K562 (cell line): ENCODE measurements at regions not wholly inside any gene's neighbourhood (a gene's known extent, or its start where the extent isn't known, plus 50 kb on each side); places are given as distances from the start of the nearest gene placed in this dataset.

Source experiments
- ATAC-seq: fragments of 200-7000 bp; cut with Tn5 transposase; 3 replicates; pipeline ENCODE4 v1.9.1; 2020; ENCODE audit warnings: moderate library complexity
- BruUV-seq: library from RNA; stranded (reverse); fragments of 400-500 nt; replicated peaks from 2 replicates; lab custom pipeline; 2021; lab: Mats Ljungman, UMichigan
- CTCF ChIA-PET: fragments of 300-600 bp; formaldehyde crosslinking; extraction: SDS; loops from one replicate; lab custom pipeline; 2021; ENCODE audit warnings: low intra/inter-chr PET ratio; lab: Yijun Ruan, JAX
- POLR2A ChIA-PET: fragments of 300-600, 350-650 bp; sonication (Branson Sonifier 250); formaldehyde crosslinking; extraction: SDS; loops from one replicate; lab custom pipeline; 2021; ENCODE audit warnings: antibody characterized with exemption, inconsistent platforms; lab: Yijun Ruan, JAX
- DNase-seq, 4 experiments: peaks; one replicate each; pipeline versions ENCODE4 v3.0.0 to v3.0.0-alpha.2; 2011 to 2018; ENCODE audit warnings: low spot score in 3 of 4, mixed read lengths in 3 of 4; ENCODE audit errors: extremely low read depth in 1 of 4
- FAIRE-seq: peaks from 2 replicates; lab custom pipeline; 2011; peaks lifted over from hg19 to GRCh38; lab: Jason Lieb, UNC
- H2AFZ ChIP-seq: 2 replicates; pipeline ENCODE4 v1.6.0; 2011; ENCODE audit warnings: low read depth, low read length, control low read depth, inconsistent platforms
- H3K27ac ChIP-seq: fragments of 200-600 bp; 3 replicates; pipeline ENCODE4 v1.8.0; 2011; ENCODE audit warnings: low read depth, mild to moderate bottlenecking, control low read depth, inconsistent platforms, low read length, moderate library complexity, mixed read lengths; ENCODE audit errors: extremely low read depth
- H3K27me3 ChIP-seq, 2 experiments: fragments of 300-600 bp in 1 of 2; 2 replicates in 1 of 2; 3 replicates in 1 of 2; pipeline versions ENCODE4 v1.6.0 to v1.8.0; 2011; ENCODE audit warnings: inconsistent platforms in 2 of 2, low read length in 2 of 2, mild to moderate bottlenecking in 1 of 2, mixed read lengths in 1 of 2, moderate library complexity in 1 of 2; ENCODE audit not compliant: control insufficient read depth in 2 of 2, insufficient read depth in 2 of 2
- H3K36me3 ChIP-seq: fragments of 300-600 bp; 3 replicates; pipeline ENCODE4 v1.8.0; 2011; ENCODE audit warnings: mild to moderate bottlenecking, low read length, inconsistent platforms; ENCODE audit not compliant: control insufficient read depth, insufficient read depth
- H3K4me1 ChIP-seq, 2 experiments: fragments of 200-600 bp in 1 of 2; replicated peaks in 1 of 2; 2 replicates in 1 of 2; 3 replicates in 1 of 2; pipeline versions ENCODE4 v1.5.1 to v1.8.0; 2011; ENCODE audit warnings: inconsistent platforms in 2 of 2, low read length in 2 of 2, mild to moderate bottlenecking in 1 of 2, mixed read lengths in 1 of 2, moderate library complexity in 1 of 2; ENCODE audit not compliant: control insufficient read depth in 2 of 2, insufficient read depth in 2 of 2
- H3K4me2 ChIP-seq: 2 replicates; pipeline ENCODE4 v1.6.1; 2011; ENCODE audit warnings: low read length, control low read depth, inconsistent platforms, mixed read lengths; ENCODE audit not compliant: insufficient read depth
- H3K4me3 ChIP-seq: fragments of 200-600 bp; sonication (generic), shearing (Covaris generic); 2 replicates; pipeline ENCODE4 v1.5.1; 2016; ENCODE audit warnings: control low read depth, inconsistent platforms
- H3K79me2 ChIP-seq: fragments of 200-600 bp; 3 replicates; pipeline ENCODE4 v1.8.0; 2011; ENCODE audit warnings: low read length, inconsistent platforms; ENCODE audit not compliant: control insufficient read depth, insufficient read depth
- H3K9ac ChIP-seq, 2 experiments: 2 replicates each; pipeline versions ENCODE4 v1.6.0 to v1.6.1; 2011; ENCODE audit warnings: low read depth in 2 of 2, low read length in 2 of 2, control low read depth in 1 of 2, inconsistent platforms in 1 of 2, mild to moderate bottlenecking in 1 of 2, mixed read lengths in 1 of 2; ENCODE audit not compliant: insufficient read depth in 1 of 2
- H3K9me1 ChIP-seq: one replicate; pipeline ENCODE4 v1.6.0; 2011; ENCODE audit warnings: inconsistent platforms, mild to moderate bottlenecking, low read length, moderate library complexity; ENCODE audit not compliant: control insufficient read depth, insufficient read depth
- H3K9me3 ChIP-seq: replicated peaks from 2 replicates; pipeline ENCODE4 v1.5.1; 2011; ENCODE audit warnings: low read depth, low read length, inconsistent platforms; ENCODE audit not compliant: control insufficient read depth, insufficient read depth
- H4K20me1 ChIP-seq: replicated peaks from 2 replicates; pipeline ENCODE4 v1.6.1; 2011; ENCODE audit warnings: low read length, inconsistent platforms, mixed read lengths; ENCODE audit not compliant: control insufficient read depth, insufficient read depth
- NCOA4 ChIP-seq: fragments of 450-650 bp; IDR thresholded peaks from 2 replicates; pipeline ENCODE4 v1.6.1; 2018; ENCODE audit warnings: mild to moderate bottlenecking; ENCODE audit not compliant: partially characterized antibody
- POLR3G ChIP-seq: IDR thresholded peaks from 2 replicates; pipeline ENCODE4 v1.6.1; 2011; ENCODE audit not compliant: insufficient read length, insufficient replicate concordance; ENCODE audit errors: extremely low read depth
- RAD21 ChIP-seq, 2 experiments: fragments of 250-450 bp in 1 of 2; fragments of 450-650 bp in 1 of 2; sonication (Bioruptor Pico) in 1 of 2; formaldehyde crosslinking in 1 of 2; IDR thresholded peaks in 1 of 2; conservative IDR thresholded peaks in 1 of 2; 2 replicates each; pipeline versions ENCODE4 v1.4.0 to v1.8.0; 2020 to 2022; ENCODE audit warnings: mild to moderate bottlenecking in 2 of 2, moderate library complexity in 1 of 2
- RBM34 ChIP-seq: fragments of 200-400 bp; formaldehyde crosslinking; IDR thresholded peaks from 2 replicates; pipeline ENCODE4 v1.6.1; 2018; ENCODE audit warnings: low read length, borderline replicate concordance; ENCODE audit not compliant: insufficient read depth
- SMARCB1 ChIP-seq: IDR thresholded peaks from 2 replicates; pipeline ENCODE4 v1.6.1; 2011; ENCODE audit warnings: improper control_type of control experiment, low read depth; ENCODE audit not compliant: insufficient read length
- SMC3 ChIP-seq: conservative IDR thresholded peaks from 2 replicates; pipeline ENCODE4 v1.6.1; 2011; ENCODE audit warnings: low read depth, low read length, improper control_type of control experiment; ENCODE audit not compliant: insufficient read depth
- ZBTB7A ChIP-seq: IDR thresholded peaks from 2 replicates; pipeline ENCODE4 v1.6.1; 2011; ENCODE audit warnings: low read depth, mild to moderate bottlenecking, low read length, moderate library complexity, borderline replicate concordance; ENCODE audit not compliant: control insufficient read depth
- WGBS: fragments of 100-300 bp; shearing (Covaris generic); methylation state at CpG from one replicate; pipeline ENCODE4 v1.1.6; 2016; ENCODE audit warnings: low coverage, mixed read lengths; ENCODE audit not compliant: insufficient coverage; ENCODE audit errors: missing lambda C conversion rate; 5-methylcytosine and 5-hydroxymethylcytosine counted together
- in situ Hi-C: fragments of 300-500 bp; cut with MboI; formaldehyde crosslinking; loops from 4 replicates; pipeline ENCODE4 v1.15.0; 2018; ENCODE audit warnings: inconsistent platforms, mixed read lengths
- intact Hi-C: fragments of 100-400 bp; cut with micrococcal nuclease; formaldehyde crosslinking; loops from 2 replicates; pipeline ENCODE4 v1.14.2; 2022
- TF ChIP-seq, protein P1 (sequence below): IDR thresholded peaks from 2 replicates; pipeline ENCODE4 v1.6.1; 2011; ENCODE audit warnings: borderline replicate concordance, low read depth, mild to moderate bottlenecking, moderate library complexity, low read length; ENCODE audit not compliant: insufficient read depth, poor library complexity, severe bottlenecking
- TF ChIP-seq, protein P2 (sequence below), 3 experiments: IDR thresholded peaks in 2 of 3; conservative IDR thresholded peaks in 1 of 3; 2 replicates each; pipeline ENCODE4 v1.5.1; 2011 to 2012; ENCODE audit warnings: low read length in 3 of 3, mild to moderate bottlenecking in 3 of 3, control low read depth in 2 of 3, improper control_type of control experiment in 1 of 3, inconsistent platforms in 1 of 3, low read depth in 1 of 3, mixed read lengths in 1 of 3, moderate library complexity in 1 of 3; ENCODE audit not compliant: insufficient read depth in 2 of 3

DNA sequence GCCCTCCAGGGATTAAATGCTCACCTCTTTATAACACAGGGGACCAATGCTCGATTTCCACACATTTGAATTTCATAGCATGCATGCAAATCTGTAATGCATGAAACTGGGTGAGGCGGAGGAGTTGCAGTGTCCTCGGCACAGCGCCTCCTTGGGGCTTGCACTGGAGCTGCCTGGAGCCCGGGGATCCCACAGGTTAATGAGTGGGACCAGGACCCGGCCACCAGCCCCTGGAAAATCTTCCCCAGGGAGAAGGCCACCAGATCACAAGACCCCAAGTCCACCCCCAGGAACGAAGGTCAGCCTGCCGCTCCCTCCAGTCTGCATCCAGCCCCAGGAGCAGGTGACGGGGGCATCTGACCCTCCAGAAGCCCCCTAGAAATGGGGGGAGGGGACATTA, 119.1 kb downstream of the MN1 start:
- 21% methylated on average over 8 of the region's 9 CpGs for WGBS
- FAIRE-seq (peak; percentile 6), DNase-seq (peak; percentile 52 to 60 (median 54)), ATAC-seq (peak; percentile 90)
- Histone ChIP-seq H3K36me3 (no peaks in the 10 kb centered on the region), H3K9ac (no peak overlapping the region), H3K27me3 (no peaks in the 10 kb centered on the region), H3K9me1 (no peaks in the 10 kb centered on the region), H3K4me1 (peaks cover 9 to 10% of the 10 kb centered on the region in 2 experiments; a peak in 3 of 5 replicates), H3K4me3 (no peak overlapping the region), H3K9me3 (no peaks in the 10 kb centered on the region), H4K20me1 (no peaks in the 10 kb centered on the region), H3K4me2 (peak overlapping the region; percentile 37; the same call in 1 of the 2 replicates), H2AFZ (no peak overlapping the region), H3K27ac (no peak overlapping the region), H3K79me2 (no peaks in the 10 kb centered on the region)
- POLR2A ChIA-PET = interaction anchor here (0.7 to 1.5 kb wide), 3 partner anchors 10 to 101 kb away, joined by 3 to 7 read pairs (median 4); no protein-coding TSS in a partner anchor
- CTCF ChIA-PET = no interaction called here
- in situ Hi-C loops (no loop called here), intact Hi-C loops (no loop called here)
- no TSS peak for BruUV-seq
- no peak for TF ChIP-seq SMARCB1
- peak; percentile 24 to 57; a peak in 3 of 4 replicates for TF ChIP-seq RAD21 (CRISPR knock-in tag; conservative IDR thresholded peaks at IDR 0.05 in 1 of 2, IDR thresholded peaks at IDR 0.05 in 1 of 2)
- no peak for TF ChIP-seq RBM34
- no peak for TF ChIP-seq NCOA4
- TF ChIP-seq POLR3G = no peak
- no peak for TF ChIP-seq ZBTB7A
- peak; percentile 29; the same call in 1 of the 2 replicates for TF ChIP-seq SMC3
- TF ChIP-seq, protein P1, sequence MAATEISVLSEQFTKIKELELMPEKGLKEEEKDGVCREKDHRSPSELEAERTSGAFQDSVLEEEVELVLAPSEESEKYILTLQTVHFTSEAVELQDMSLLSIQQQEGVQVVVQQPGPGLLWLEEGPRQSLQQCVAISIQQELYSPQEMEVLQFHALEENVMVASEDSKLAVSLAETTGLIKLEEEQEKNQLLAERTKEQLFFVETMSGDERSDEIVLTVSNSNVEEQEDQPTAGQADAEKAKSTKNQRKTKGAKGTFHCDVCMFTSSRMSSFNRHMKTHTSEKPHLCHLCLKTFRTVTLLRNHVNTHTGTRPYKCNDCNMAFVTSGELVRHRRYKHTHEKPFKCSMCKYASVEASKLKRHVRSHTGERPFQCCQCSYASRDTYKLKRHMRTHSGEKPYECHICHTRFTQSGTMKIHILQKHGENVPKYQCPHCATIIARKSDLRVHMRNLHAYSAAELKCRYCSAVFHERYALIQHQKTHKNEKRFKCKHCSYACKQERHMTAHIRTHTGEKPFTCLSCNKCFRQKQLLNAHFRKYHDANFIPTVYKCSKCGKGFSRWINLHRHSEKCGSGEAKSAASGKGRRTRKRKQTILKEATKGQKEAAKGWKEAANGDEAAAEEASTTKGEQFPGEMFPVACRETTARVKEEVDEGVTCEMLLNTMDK = peak; percentile 76
- TF ChIP-seq, protein P2, sequence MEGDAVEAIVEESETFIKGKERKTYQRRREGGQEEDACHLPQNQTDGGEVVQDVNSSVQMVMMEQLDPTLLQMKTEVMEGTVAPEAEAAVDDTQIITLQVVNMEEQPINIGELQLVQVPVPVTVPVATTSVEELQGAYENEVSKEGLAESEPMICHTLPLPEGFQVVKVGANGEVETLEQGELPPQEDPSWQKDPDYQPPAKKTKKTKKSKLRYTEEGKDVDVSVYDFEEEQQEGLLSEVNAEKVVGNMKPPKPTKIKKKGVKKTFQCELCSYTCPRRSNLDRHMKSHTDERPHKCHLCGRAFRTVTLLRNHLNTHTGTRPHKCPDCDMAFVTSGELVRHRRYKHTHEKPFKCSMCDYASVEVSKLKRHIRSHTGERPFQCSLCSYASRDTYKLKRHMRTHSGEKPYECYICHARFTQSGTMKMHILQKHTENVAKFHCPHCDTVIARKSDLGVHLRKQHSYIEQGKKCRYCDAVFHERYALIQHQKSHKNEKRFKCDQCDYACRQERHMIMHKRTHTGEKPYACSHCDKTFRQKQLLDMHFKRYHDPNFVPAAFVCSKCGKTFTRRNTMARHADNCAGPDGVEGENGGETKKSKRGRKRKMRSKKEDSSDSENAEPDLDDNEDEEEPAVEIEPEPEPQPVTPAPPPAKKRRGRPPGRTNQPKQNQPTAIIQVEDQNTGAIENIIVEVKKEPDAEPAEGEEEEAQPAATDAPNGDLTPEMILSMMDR (IDR thresholded peaks at IDR 0.05 in 2 of 3, conservative IDR thresholded peaks at IDR 0.05 in 1 of 3; ENCODE audit: insufficient read depth in 2 of 3, low read depth in 1 of 3, low read length in 3 of 3) = peak; percentile 51 to 75 (median 60)
